Kidney epithelial cell (primary cell): ENCODE measurements at regions not wholly inside any gene's neighbourhood (a gene's known extent, or its start where the extent isn't known, plus 50 kb on each side); places are given as distances from the start of the nearest gene placed in this dataset.

Experiments used
- DNase-seq: peaks from one replicate; pipeline ENCODE4 v3.0.0-alpha.2; 2010; ENCODE audit warnings: low read depth
- H3K27me3 ChIP-seq: 2 replicates; pipeline ENCODE4 v1.6.0; 2011; ENCODE audit warnings: low read length; ENCODE audit not compliant: control insufficient read depth, insufficient read depth
- H3K36me3 ChIP-seq: 2 replicates; pipeline ENCODE4 v1.5.1; 2011; ENCODE audit warnings: low read length; ENCODE audit not compliant: control insufficient read depth, insufficient read depth
- H3K4me3 ChIP-seq: 2 replicates; pipeline ENCODE4 v1.5.1; 2011; ENCODE audit warnings: low read depth, mild to moderate bottlenecking, control low read depth, low read length
- TF ChIP-seq, protein P1 (sequence below): IDR thresholded peaks from 2 replicates; pipeline ENCODE4 v1.5.1; 2011; ENCODE audit warnings: mild to moderate bottlenecking, moderate library complexity, low read length, control low read depth, inconsistent platforms; ENCODE audit not compliant: insufficient read depth, poor library complexity, severe bottlenecking

DNA sequence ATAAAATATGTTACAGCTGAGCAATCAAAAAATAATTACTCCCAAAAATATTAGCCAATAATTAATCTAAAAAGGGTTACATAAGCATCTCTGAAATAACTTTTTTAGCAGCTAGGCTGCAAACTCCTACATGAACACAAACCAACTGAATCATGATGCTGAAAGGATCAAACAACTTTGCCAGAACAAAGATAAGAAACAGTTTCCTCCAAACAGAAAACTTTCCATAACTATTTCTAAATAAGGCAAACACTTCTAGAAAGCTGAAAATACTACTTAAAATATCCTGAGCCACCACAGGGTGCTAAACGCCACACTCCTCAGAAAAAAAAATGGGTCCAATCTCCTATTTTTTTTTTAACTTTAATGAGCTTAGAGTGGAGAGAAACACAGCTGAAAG is 68.6 kb upstream of the ARHGAP32 start:
- TF ChIP-seq, protein P1, sequence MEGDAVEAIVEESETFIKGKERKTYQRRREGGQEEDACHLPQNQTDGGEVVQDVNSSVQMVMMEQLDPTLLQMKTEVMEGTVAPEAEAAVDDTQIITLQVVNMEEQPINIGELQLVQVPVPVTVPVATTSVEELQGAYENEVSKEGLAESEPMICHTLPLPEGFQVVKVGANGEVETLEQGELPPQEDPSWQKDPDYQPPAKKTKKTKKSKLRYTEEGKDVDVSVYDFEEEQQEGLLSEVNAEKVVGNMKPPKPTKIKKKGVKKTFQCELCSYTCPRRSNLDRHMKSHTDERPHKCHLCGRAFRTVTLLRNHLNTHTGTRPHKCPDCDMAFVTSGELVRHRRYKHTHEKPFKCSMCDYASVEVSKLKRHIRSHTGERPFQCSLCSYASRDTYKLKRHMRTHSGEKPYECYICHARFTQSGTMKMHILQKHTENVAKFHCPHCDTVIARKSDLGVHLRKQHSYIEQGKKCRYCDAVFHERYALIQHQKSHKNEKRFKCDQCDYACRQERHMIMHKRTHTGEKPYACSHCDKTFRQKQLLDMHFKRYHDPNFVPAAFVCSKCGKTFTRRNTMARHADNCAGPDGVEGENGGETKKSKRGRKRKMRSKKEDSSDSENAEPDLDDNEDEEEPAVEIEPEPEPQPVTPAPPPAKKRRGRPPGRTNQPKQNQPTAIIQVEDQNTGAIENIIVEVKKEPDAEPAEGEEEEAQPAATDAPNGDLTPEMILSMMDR: no peak

DNA sequence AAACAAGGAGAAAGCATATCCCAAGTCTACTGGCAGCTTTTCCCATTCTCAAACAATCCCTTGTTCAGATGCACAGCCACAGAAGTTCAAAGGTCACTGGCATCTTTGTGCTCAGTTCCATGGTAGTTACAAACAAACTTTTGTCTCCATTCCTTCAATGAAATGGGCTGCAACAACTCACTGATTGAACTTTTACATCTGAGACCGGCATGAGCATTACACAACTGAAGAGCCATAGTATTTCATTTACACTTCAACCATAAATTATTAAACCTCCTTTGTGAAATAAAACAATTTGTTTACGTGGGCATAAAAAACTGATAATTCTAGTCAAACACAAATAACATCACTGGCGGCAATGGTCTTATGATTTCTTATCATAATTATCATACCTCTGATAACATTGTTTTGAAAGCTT is 67.8 kb upstream of the ARHGAP32 start:
- Histone ChIP-seq H3K36me3 (no peaks in the 10 kb centered on the region), H3K4me3 (no peak overlapping the region), H3K27me3 (no peaks in the 10 kb centered on the region)
- no peak for DNase-seq
- TF ChIP-seq, protein P1: no peak

More for the DNA sequence above, 68.6 kb upstream of the ARHGAP32 start:
- DNase-seq: no peak
- H3K27me3 ChIP-seq: no peaks in the 10 kb centered on the region
- no peak overlapping the region for H3K4me3 ChIP-seq
- no peaks in the 10 kb centered on the region for H3K36me3 ChIP-seq

DNA sequence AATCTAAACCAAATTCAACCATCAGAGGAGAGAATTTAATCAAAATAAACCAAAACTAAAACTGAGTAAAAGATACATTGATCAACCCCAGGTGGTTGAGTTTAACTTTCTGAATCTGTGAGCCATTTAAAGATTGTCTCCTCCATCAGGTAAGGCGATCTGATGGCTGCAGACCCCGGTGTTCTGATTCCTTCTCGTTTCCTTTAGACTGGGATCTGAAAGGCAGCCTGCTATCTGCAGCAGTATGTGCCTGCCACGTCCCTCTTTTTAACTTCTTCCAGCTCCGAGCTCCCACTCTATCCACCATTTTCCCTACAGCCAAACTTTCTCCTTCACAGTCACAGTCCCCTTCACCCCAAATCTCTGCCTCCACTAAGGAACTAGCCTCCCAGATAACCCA is 66.1 kb upstream of the ARHGAP32 start:
- Histone ChIP-seq H3K27me3 (no peaks in the 10 kb centered on the region), H3K4me3 (no peak overlapping the region), H3K36me3 (no peaks in the 10 kb centered on the region)
- TF ChIP-seq, protein P1: no peak
- no peak for DNase-seq

DNA sequence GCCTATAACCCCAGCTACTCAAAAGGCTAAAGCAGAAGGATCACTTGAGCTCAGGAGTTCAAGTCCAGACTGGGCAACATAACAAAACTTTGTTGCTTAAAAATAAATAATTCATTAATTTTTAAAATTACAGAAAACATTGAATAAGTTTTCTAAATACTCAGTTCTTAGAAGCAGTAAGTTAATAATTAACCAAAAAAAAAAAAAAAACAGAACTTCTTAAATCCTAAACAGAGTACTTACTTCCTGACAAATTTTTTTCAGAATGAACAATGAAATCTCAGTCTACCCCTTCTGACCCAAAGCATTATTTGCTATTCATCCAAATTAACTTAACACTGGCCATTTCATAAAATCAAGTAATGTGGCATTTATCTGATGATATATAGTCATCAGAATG is 65.4 kb upstream of the ARHGAP32 start:
- Histone ChIP-seq H3K27me3 (no peaks in the 10 kb centered on the region), H3K36me3 (no peaks in the 10 kb centered on the region), H3K4me3 (no peak overlapping the region)
- DNase-seq: no peak
- TF ChIP-seq, protein P1: no peak

DNA sequence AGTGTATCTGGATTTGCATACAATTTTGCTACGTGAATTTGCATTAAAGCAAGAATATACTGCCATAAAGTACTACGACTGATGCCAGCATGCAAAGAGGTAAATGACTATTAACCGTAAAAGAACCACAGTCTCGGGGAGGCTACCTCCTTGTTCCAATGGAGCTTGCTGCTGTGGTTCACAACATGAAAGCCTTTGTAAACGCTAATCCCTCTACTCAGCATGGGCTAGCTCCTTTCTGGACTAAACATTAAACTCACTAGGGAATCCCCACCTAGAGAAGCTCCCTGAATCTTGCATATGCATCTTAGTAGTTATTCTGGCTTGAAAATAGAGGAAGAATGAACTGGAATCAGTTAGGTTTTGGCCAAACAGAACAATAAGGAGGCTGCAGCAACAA is 60.5 kb upstream of the ARHGAP32 start:
- H3K27me3 ChIP-seq: no peaks in the 10 kb centered on the region
- no peak for DNase-seq
- H3K4me3 ChIP-seq: no peak overlapping the region
- H3K36me3 ChIP-seq: no peaks in the 10 kb centered on the region
- TF ChIP-seq, protein P1: no peak

DNA sequence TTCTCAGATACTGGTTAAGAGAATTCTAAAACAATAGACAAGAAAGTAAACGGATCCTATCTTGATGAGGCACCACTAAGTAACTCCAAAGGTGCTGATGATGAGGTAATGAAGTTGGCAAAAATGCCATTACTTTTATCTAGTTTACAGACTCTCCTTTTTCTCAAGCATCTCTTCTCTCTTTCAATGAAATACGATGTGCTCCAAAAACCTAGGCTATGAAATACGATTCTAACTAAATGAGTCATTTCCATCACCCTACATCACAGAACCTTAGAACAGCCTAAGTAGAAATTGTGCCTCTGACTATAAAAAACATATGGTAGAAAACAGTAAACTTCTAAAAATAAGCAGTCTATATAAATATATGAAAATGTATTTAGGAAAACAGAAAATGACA is 58.9 kb upstream of the ARHGAP32 start:
- Histone ChIP-seq H3K27me3 (no peaks in the 10 kb centered on the region), H3K36me3 (no peaks in the 10 kb centered on the region), H3K4me3 (no peak overlapping the region)
- TF ChIP-seq, protein P1: no peak
- no peak for DNase-seq
